Lower lobe of right lung (tissue), 2 donors: ENCODE measurements at regions not wholly inside any gene's neighbourhood (a gene's known extent, or its start where the extent isn't known, plus 50 kb on each side); places are given as distances from the start of the nearest gene placed in this dataset.

Source experiments
- ATAC-seq, 2 donors: fragments of 200-7000 bp; cut with Tn5 transposase; one replicate each; pipeline ENCODE4 v1.9.1; 2020 to 2022; ENCODE audit warnings: mild to moderate bottlenecking in 2 of 2, moderate library complexity in 2 of 2
- DNase-seq: peaks from one replicate; pipeline ENCODE4 v3.0.0-alpha.2; 2020
- H3K27ac ChIP-seq: fragments of 200-600 bp; one replicate; pipeline ENCODE4 v1.8.0; 2022
- H3K27me3 ChIP-seq: fragments of 200-600 bp; one replicate; pipeline ENCODE4 v1.8.0; 2022; ENCODE audit warnings: low read depth
- H3K36me3 ChIP-seq: fragments of 200-600 bp; one replicate; pipeline ENCODE4 v1.8.0; 2022; ENCODE audit warnings: mild to moderate bottlenecking
- H3K4me1 ChIP-seq: fragments of 200-600 bp; one replicate; pipeline ENCODE4 v1.8.0; 2022
- H3K4me3 ChIP-seq: fragments of 200-600 bp; one replicate; pipeline ENCODE4 v1.8.0; 2022; ENCODE audit warnings: mild to moderate bottlenecking
- H3K9me3 ChIP-seq: fragments of 200-600 bp; one replicate; pipeline ENCODE4 v1.8.0; 2022
- intact Hi-C: fragments of 100-400 bp; cut with DNase I; formaldehyde crosslinking; loops from one replicate; pipeline ENCODE4 v1.11.0; 2022
- TF ChIP-seq, protein P1 (sequence below): fragments of 200-600 bp; IDR thresholded peaks from one replicate; pipeline ENCODE4 v1.8.0; 2022; ENCODE audit warnings: antibody characterized with exemption, mild to moderate bottlenecking
- donor health status: DM: no; HTN: yes; CAD: no; lungs with severe emphysema.

DNA sequence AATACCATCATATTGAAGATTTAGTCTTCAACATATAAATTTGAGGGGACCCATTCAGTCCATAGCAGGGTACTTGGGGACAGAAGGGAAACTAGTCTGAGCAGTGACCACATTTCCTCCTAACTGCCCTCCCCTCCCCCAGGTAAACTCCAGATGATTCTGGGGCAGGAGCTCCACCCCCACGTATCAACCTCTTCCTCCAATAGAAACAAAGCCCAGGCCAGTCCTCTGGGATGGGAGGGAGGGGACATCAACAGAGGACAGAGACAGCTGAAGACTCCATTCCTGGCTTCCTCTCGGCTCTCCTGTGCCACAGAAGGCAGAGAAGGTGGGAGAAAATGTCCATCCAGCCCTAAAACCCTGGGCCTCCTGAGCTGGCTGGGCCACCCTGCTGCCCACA, 85.0 kb upstream of the TOP1 start:
- H3K9me3 ChIP-seq: no peaks in the 10 kb centered on the region
- intact Hi-C loops: no loop called here
- H3K4me3 ChIP-seq: no peak overlapping the region
- H3K36me3 ChIP-seq: no peaks in the 10 kb centered on the region
- H3K27me3 ChIP-seq: peaks cover 4% of the 10 kb centered on the region
- no peak for ATAC-seq
- no peak overlapping the region for H3K27ac ChIP-seq
- no peaks in the 10 kb centered on the region for H3K4me1 ChIP-seq
- DNase-seq: no peak
- TF ChIP-seq, protein P1, sequence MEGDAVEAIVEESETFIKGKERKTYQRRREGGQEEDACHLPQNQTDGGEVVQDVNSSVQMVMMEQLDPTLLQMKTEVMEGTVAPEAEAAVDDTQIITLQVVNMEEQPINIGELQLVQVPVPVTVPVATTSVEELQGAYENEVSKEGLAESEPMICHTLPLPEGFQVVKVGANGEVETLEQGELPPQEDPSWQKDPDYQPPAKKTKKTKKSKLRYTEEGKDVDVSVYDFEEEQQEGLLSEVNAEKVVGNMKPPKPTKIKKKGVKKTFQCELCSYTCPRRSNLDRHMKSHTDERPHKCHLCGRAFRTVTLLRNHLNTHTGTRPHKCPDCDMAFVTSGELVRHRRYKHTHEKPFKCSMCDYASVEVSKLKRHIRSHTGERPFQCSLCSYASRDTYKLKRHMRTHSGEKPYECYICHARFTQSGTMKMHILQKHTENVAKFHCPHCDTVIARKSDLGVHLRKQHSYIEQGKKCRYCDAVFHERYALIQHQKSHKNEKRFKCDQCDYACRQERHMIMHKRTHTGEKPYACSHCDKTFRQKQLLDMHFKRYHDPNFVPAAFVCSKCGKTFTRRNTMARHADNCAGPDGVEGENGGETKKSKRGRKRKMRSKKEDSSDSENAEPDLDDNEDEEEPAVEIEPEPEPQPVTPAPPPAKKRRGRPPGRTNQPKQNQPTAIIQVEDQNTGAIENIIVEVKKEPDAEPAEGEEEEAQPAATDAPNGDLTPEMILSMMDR: no peak

DNA sequence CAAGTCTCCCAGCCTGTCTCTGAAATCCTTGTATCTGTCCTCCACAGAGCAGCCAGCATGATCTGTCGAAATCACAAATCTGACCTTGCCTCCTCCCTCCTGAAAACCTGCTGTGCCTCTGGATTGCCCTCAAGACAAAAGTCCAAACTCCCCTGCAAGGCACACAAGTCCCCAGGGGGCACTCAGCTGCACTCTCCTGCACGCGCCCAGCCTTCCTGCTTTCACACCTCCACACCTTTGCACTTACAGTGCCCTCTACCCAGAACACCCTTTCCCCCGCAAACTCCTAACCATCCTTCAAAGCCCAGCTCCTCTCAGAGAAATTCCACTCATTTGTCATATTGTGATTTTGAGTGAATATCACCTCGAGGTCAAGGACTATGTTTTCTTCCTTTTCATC, 83.4 kb upstream of the TOP1 start:
- Histone ChIP-seq H3K27ac (no peak overlapping the region), H3K27me3 (peaks cover 14% of the 10 kb centered on the region), H3K4me1 (no peaks in the 10 kb centered on the region), H3K4me3 (no peak overlapping the region), H3K36me3 (no peaks in the 10 kb centered on the region), H3K9me3 (no peaks in the 10 kb centered on the region)
- DNase-seq (no peak), ATAC-seq (no peak)
- intact Hi-C loops: no loop called here
- TF ChIP-seq, protein P1: no peak

DNA sequence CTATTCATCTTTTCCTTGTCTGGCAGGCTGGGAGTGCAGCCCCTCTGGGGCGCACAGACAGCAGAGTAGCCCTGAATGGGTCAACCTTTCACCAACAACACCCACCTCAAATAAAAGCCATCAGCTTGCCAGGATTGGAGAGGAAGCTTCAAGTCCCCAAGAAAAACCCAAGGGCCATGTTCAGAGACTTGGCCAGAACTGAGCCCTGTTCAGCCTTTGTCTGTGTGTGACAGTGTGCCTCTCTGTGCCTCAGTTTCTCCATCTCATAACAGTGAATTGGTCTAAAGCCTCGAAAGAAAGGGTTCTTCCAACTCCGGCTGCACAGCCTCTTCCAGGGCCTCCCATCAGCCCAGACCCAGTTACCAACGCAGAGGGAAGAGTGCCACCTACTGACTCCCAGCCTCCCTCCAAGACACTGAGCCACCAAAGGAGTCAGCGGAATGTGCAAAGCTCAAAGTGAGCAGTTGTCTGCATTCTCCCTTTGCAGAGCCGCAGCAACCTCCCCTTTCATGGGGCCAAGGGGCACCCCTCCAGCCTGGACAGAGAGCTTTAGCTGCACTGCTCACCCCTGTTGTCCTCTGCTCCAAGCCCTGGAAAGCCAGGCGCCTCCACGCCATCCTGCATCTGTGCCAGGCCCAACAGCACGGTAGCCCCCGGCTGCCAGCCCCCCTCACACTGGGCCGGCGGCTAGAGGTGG, 82.7 kb upstream of the TOP1 start:
- Histone ChIP-seq H3K4me1 (no peaks in the 10 kb centered on the region), H3K36me3 (no peaks in the 10 kb centered on the region), H3K9me3 (no peaks in the 10 kb centered on the region), H3K4me3 (no peak overlapping the region), H3K27me3 (peaks cover 14% of the 10 kb centered on the region), H3K27ac (no peak overlapping the region)
- intact Hi-C loops: no loop called here
- TF ChIP-seq, protein P1: peak; percentile 46
- DNase-seq (no peak), ATAC-seq (peak; percentile 67 to 78)

DNA sequence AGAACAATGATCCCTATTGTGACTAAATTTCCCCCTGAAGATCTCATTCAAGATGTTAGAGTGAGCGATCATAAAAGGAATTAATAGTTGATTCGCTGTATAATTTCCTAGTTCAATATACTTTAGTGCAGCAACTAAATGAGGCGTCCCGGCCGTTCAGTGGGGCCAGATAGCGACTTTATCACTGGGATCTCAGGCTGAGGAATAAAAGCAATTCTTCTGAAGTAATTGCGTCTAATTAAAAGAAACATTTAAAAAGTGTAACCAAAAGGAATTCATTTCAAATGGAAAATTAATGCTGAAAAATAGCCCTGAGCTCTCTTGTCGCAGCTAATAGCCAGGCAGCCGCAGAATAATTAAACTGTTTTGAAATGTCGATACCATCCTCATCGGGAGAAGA, 82.2 kb upstream of the TOP1 start:
- Histone ChIP-seq H3K27ac (no peak overlapping the region), H3K27me3 (peaks cover 14% of the 10 kb centered on the region), H3K36me3 (no peaks in the 10 kb centered on the region), H3K4me1 (no peaks in the 10 kb centered on the region), H3K9me3 (no peaks in the 10 kb centered on the region), H3K4me3 (no peak overlapping the region)
- TF ChIP-seq, protein P1: no peak
- DNase-seq (no peak), ATAC-seq (no peak)
- intact Hi-C loops: no loop called here

DNA sequence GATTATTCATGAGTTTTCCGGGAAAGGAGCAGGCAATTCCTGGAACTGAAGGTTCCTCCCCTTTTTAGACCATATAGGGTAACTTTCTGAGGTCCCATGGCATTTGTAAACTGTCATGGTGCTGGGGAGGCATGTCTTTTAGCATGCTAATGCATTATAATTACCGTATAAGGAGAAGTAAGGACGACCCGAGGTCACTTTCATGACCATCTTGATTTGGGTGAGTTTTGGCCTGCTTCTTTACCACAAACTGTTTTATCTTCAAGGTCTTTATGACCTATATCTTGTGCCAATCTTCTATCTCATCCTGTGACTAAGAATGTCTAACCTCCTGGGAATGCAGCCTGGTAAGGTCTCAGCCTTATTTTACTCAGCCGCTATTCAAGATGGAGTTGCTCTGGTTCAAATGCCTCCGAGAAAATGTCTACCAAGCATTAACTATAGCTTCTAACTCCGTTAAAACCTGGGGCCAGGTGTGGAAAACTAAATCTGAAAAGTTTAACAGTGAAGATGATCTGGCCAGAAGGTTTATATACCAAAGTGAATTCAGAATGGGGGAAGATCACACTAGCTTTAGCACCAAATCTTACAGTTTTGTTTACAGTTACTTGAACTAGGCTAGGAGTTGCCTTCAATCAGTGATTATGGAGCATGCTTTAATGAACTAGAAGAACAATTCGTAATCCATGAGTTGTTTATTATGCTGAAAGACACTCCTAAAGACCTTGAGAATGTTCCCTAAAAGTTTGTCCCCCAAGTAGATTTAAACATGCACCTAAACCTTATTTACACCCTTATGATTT, 80.0 kb upstream of the TOP1 start:
- H3K9me3 ChIP-seq: no peaks in the 10 kb centered on the region
- H3K4me3 ChIP-seq: no peak overlapping the region
- no peak for DNase-seq
- ATAC-seq: no peak
- TF ChIP-seq, protein P1: no peak
- intact Hi-C loops: no loop called here
- H3K27me3 ChIP-seq: peaks cover 14% of the 10 kb centered on the region
- no peak overlapping the region for H3K27ac ChIP-seq
- no peaks in the 10 kb centered on the region for H3K36me3 ChIP-seq
- H3K4me1 ChIP-seq: no peaks in the 10 kb centered on the region
